ENCODE measurements at regions not wholly inside any gene's neighbourhood (a gene's known extent, or its start where the extent isn't known, plus 50 kb on each side); places are given as distances from the start of the nearest gene placed in this dataset.

- no peak for DNase-seq (ENCODE audit: low read depth)
Measured at GRCh38 chr15:95850837-95851236, 479.7 kb upstream of the NR2F2 start.

GRCh38 chr15:95853350-95853749 is 477.1 kb upstream of the NR2F2 start:
- peak; percentile 25 for DNase-seq (ENCODE audit: low read depth)
- no peak overlapping the region for H3K4me3 ChIP-seq (ENCODE audit: low read depth, low read length)

More at GRCh38 chr15:95850837-95851236, 479.7 kb upstream of the NR2F2 start:
- no peak overlapping the region for H3K4me3 ChIP-seq (ENCODE audit: low read depth, low read length)

- no peak overlapping the region for H3K4me3 ChIP-seq (ENCODE audit: low read depth, low read length)
- no peak for DNase-seq (ENCODE audit: low read depth)
Measured at GRCh38 chr15:95857124-95857757, 473.3 kb upstream of the NR2F2 start.

DNA sequence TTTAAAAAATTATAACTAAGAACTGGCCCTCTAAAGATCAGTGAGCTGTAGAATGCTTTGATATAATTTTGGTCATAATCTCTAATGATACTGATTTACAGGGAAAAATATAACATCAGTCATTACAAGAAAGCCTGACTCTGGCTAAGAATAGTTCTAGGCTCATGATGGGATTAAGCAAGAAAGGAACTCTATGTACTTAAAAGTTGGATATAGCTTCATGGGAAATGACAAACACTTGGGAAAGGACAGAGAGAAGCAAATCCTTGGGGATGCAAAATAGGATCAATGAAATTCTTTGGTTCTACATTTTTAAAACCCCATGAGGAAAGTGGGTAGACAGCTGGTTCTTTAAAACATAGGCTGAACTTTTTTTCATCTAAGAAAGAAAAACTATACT is 472.7 kb upstream of the NR2F2 start:
- peak; percentile 77 for DNase-seq (ENCODE audit: low read depth)
- no peak overlapping the region for H3K4me3 ChIP-seq (ENCODE audit: low read depth, low read length)

DNA sequence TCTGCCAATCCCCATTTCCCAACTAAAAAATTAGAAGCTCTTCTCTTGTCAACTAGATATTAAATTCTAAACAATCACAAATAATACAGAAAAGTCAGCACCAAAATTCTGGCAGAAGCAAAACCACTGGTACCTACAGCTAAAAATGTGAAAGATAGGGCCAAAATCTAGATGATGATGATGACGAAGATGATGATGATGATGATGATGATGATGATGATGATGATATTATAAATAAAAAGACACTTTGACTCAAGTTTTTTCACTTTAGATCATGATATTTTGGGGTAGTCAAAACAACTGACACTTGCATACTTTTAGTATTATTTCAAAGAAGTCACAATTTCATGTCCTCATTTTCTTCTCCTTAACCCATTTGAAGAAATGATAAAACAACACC is 470.1 kb upstream of the NR2F2 start:
- no peak overlapping the region for H3K4me3 ChIP-seq (ENCODE audit: low read depth, low read length)
- no peak for DNase-seq (ENCODE audit: low read depth)

- DNase-seq (ENCODE audit: low read depth): no peak
- no peak overlapping the region for H3K4me3 ChIP-seq (ENCODE audit: low read depth, low read length)
Measured at GRCh38 chr15:95864467-95864886, 466.0 kb upstream of the NR2F2 start.

DNA sequence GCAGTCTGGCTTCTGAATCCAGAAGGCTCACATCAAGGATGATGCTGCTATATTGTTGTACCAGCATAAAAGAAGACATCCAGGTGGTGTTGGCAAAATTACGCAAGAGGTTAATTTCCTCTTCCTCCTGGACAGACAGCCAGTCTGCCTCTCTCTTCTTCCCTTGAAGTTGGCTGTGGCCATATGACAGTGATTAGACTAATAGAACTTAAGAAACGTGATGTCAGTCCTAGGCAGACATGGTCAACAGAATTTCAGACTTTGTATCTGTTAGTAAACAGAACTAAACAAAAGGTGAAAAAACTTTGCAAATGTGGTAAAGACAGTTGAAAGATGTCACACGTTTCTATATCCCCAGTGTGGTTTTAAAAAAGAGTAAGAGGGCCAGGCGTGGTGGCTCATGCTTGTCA is 465.2 kb upstream of the NR2F2 start:
- DNase-seq (ENCODE audit: low read depth): no peak
- no peak overlapping the region for H3K4me3 ChIP-seq (ENCODE audit: low read depth, low read length)

DNA sequence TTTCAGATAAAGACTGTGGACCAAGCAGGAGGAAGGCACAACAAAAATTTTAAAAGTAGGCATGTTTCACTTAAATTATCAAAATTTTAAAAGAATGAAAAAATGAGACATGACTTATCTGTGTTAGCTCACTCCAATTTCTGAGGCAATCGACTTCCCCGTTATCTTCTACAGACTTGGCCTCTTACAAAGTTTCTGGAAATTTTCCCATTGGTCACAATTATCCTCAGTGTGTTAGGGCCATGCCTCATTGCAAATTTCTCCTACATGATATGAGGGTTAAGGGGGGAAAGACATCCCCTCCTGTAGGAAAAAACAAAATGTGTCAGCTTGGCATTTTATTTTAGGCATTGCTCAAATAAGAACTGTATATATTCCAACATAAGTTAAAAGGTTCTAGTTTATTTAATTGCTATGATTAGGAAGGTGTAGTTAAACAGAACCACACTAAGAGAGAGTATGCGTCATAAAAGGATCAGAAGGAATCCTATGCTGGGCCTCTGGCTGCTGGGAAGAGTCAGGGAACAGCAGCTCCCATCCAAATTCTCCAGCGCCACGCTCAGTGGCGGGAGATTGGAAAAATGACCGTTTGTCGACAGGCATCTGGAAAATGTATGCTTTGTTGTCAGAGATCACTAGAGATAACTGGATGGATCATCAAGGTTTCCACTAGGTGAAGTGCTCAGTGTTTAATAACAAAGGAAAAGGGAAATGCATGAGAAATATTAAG is 463.6 kb upstream of the NR2F2 start:
- H3K4me3 ChIP-seq (ENCODE audit: low read depth, low read length): no peak overlapping the region
- no peak for DNase-seq (ENCODE audit: low read depth)

- H3K4me3 ChIP-seq (ENCODE audit: low read depth, low read length): no peak overlapping the region
- DNase-seq (ENCODE audit: low read depth): no peak
Measured at GRCh38 chr15:95868450-95868849, 462.1 kb upstream of the NR2F2 start.

- no peak for DNase-seq (ENCODE audit: low read depth)
- no peak overlapping the region for H3K4me3 ChIP-seq (ENCODE audit: low read depth, low read length)
Measured at GRCh38 chr15:95868970-95869369, 461.5 kb upstream of the NR2F2 start.

- no peak overlapping the region for H3K4me3 ChIP-seq (ENCODE audit: low read depth, low read length)
- DNase-seq (ENCODE audit: low read depth): no peak
Measured at GRCh38 chr15:95869920-95870319, 460.6 kb upstream of the NR2F2 start.

- DNase-seq (ENCODE audit: low read depth): no peak
- no peak overlapping the region for H3K4me3 ChIP-seq (ENCODE audit: low read depth, low read length)
Measured at GRCh38 chr15:95872366-95872771, 458.1 kb upstream of the NR2F2 start.

DNA sequence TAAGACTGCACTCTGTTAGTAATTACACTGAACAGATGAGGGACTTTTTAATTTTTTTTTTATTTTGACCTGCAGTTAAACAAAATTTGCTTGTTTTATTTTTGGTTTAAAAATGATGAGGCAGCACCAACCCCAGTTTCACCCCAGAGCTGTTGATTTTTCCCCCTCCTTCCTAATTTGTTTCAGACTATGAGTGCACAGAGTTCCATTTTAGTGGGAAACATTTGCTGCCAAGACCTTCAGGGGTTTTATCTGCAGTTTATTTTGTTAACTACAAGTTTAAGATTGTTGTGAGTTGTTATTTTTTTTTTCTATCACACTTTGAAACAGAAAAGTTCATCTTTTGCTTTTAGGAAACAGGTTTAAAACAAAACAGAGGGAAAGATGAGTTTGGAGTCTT is 455.9 kb upstream of the NR2F2 start:
- no peak for DNase-seq (ENCODE audit: low read depth)
- H3K4me3 ChIP-seq (ENCODE audit: low read depth, low read length): no peak overlapping the region

GRCh38 chr15:95875121-95875643 is 455.3 kb upstream of the NR2F2 start:
- no peak for DNase-seq (ENCODE audit: low read depth)

DNA sequence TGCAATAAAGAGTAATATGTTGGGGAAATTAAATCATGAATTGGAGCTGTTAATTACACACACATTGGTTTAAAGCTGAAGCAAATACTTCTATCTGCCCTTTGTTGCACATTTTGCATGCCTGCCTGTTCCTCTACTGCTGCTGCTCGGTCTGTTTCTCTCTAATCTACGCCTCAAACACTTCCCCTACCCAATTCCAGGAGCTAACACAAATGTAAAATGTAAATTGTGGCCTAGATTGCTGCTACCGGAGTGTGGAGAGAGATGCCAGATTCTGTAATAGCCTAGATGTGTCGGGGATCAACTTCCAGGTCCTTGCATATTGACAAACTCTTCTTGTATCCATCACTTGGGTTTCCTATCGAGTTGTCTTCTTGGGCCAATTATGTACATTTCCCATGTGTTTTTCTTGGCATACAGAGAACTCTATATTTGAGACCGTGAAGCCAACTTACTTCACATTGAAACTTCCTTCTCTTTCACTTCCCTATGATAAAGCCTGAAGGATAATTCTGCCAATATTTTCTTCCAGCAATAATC is 450.4 kb upstream of the NR2F2 start:
- no peak overlapping the region for H3K4me3 ChIP-seq (ENCODE audit: low read depth, low read length)
- DNase-seq (ENCODE audit: low read depth): no peak

More at GRCh38 chr15:95875121-95875643, 455.3 kb upstream of the NR2F2 start:
- H3K4me3 ChIP-seq (ENCODE audit: low read depth, low read length): no peak overlapping the region

DNA sequence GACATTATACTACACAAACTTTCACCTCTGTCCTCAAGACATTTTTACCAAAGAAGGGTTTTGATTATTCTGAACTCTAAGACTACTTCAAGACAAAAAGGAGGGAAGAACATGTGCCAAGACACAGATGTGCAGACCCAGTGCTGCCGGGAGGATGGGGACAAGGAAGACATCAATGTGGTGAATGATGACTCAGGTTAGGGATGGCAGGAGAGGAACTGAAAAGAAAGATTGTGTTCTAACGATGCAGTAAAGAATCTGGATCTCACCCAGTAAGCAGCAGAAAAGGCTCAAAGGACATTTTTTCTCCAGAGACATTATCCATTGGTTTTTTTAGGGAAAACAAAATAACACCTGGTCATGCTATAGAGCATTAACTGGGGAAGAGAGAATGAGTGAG is 449.9 kb upstream of the NR2F2 start:
- DNase-seq (ENCODE audit: low read depth): no peak
- no peak overlapping the region for H3K4me3 ChIP-seq (ENCODE audit: low read depth, low read length)

DNA sequence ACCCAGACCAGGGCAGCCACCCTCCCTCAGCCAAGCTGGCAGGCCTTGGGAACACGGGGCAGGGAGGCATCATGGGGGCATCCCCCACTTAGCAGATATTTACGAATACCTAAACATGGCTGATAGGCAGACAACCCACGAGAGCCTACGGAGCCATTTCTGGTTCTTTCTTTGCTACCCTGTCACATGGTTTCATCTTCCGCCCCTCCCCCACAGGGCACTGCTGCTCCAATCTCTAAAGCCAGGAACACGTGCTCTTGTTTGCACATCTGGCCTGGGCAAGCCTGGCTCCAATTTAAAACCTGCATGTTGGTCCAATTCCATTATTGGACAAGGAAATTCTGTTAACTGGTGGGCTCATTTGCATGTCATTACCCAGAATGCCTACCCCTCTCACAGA is 447.4 kb upstream of the NR2F2 start:
- no peak for DNase-seq (ENCODE audit: low read depth)
- no peak overlapping the region for H3K4me3 ChIP-seq (ENCODE audit: low read depth, low read length)

GRCh38 chr15:95884276-95884675 is 446.2 kb upstream of the NR2F2 start:
- H3K4me3 ChIP-seq (ENCODE audit: low read depth, low read length): no peak overlapping the region
- peak; percentile 54 for DNase-seq (ENCODE audit: low read depth)

DNA sequence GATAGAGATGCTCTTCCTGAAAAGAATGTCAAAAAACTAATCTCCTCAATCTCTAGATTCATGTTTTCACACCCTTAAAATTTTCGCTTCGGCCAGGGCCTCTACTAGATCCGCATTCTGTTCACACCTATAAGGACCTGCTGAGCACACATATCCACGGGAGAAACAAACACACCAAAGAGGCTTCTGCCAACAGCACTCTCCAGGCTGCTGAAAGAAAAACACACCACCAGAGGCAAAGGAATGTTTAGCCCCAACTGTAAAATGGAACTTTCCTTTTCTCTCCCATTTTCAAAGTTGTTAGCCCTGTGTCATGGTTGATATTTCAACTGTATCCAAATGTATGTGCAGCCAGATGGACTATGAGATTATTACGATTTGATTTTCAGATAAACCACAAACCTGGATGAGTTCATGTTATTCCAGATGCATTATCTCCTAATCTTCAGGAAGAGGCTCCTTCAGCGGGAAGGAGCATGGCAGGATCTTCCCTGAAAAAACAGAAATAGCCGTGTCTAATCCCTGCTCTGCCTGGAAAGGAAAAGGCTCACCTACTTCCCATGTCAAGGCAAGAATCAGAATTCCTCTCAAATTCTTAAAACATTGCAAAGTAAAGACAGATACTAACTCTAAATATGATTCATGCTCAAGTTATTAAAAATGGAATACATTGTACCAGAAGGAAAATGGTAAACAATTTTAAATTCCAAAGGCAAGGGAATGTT is 442.7 kb upstream of the NR2F2 start:
- DNase-seq (ENCODE audit: low read depth): no peak
- H3K4me3 ChIP-seq (ENCODE audit: low read depth, low read length): no peak overlapping the region

- DNase-seq (ENCODE audit: low read depth): no peak
Measured at GRCh38 chr15:95888762-95889161, 441.7 kb upstream of the NR2F2 start.

More at GRCh38 chr15:95888762-95889161, 441.7 kb upstream of the NR2F2 start:
- H3K4me3 ChIP-seq (ENCODE audit: low read depth, low read length): no peak overlapping the region
